ENCODE measurements at regions not wholly inside any gene's neighbourhood (a gene's known extent, or its start where the extent isn't known, plus 50 kb on each side); places are given as distances from the start of the nearest gene placed in this dataset.

DNA sequence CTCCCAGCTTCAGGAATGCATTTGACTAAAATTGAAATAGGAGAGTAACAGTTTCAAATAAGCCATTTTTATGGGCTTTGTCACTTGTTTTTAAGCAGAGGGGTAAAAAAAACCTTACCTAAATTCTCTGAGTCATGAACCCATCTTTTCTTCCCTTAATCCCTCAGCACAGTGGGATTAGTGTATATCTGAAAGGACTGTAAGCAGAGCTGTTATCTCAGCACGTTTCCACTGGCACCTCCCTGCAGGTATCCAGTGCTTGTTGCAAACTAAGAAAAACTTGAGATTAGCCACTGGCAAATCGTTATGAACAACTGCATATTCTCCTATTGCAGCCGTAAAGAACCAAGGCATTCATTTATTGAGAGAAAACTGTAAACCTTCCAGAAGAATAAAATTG, 872.7 kb downstream of the EFNA5 start:
- POLR2A ChIA-PET, result no interaction called here
- Histone ChIP-seq H2AFZ (ENCODE audit: low read depth) (no peak overlapping the region), H3K27ac (ENCODE audit: low read depth in 2 of 2, low read length in 1 of 2) (no peak overlapping the region), H3K79me2 (ENCODE audit: insufficient read depth) (no peaks in the 10 kb centered on the region), H3K4me1 (ENCODE audit: control insufficient read depth in 1 of 2, insufficient read depth in 2 of 2, low read depth in 1 of 2, low read length in 1 of 2) (no peaks in the 10 kb centered on the region), H3K27me3 (ENCODE audit: insufficient read depth) (no peaks in the 10 kb centered on the region), H3K9me3 (no peaks in the 10 kb centered on the region), H3K36me3 (replicated peaks in 1 of 2; ENCODE audit: control insufficient read depth in 1 of 2, insufficient read depth in 2 of 2, low read length in 1 of 2) (no peaks in the 10 kb centered on the region), H3F3A (replicated peaks; ENCODE audit: insufficient read depth) (peaks cover 3% of the 10 kb centered on the region), H3K9me2 (no peaks in the 10 kb centered on the region), H3K4me3 (ENCODE audit: low read depth in 2 of 2, low read length in 1 of 2) (no peak overlapping the region), H3K4me2 (no peak overlapping the region), H3K9ac (no peak overlapping the region), H4K20me1 (ENCODE audit: insufficient read depth) (no peaks in the 10 kb centered on the region)
- 68% methylated on average over 3 of the region's 3 CpGs for WGBS (ENCODE audit: low lambda C conversion rate)
- DNase-seq, result no peak
- CTCF ChIA-PET, result no interaction called here
- TF ChIP-seq SIN3A (IDR thresholded peaks at IDR 0.05; ENCODE audit: borderline replicate concordance, low read depth, low read length), result no peak
- TF ChIP-seq, protein P1, sequence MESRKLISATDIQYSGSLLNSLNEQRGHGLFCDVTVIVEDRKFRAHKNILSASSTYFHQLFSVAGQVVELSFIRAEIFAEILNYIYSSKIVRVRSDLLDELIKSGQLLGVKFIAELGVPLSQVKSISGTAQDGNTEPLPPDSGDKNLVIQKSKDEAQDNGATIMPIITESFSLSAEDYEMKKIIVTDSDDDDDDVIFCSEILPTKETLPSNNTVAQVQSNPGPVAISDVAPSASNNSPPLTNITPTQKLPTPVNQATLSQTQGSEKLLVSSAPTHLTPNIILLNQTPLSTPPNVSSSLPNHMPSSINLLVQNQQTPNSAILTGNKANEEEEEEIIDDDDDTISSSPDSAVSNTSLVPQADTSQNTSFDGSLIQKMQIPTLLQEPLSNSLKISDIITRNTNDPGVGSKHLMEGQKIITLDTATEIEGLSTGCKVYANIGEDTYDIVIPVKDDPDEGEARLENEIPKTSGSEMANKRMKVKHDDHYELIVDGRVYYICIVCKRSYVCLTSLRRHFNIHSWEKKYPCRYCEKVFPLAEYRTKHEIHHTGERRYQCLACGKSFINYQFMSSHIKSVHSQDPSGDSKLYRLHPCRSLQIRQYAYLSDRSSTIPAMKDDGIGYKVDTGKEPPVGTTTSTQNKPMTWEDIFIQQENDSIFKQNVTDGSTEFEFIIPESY (IDR thresholded peaks at IDR 0.05; ENCODE audit: borderline replicate concordance, low read depth), result no peak
- TF ChIP-seq RXRA (IDR thresholded peaks at IDR 0.05; ENCODE audit: borderline replicate concordance, low read depth), result no peak
- TF ChIP-seq, protein P2, sequence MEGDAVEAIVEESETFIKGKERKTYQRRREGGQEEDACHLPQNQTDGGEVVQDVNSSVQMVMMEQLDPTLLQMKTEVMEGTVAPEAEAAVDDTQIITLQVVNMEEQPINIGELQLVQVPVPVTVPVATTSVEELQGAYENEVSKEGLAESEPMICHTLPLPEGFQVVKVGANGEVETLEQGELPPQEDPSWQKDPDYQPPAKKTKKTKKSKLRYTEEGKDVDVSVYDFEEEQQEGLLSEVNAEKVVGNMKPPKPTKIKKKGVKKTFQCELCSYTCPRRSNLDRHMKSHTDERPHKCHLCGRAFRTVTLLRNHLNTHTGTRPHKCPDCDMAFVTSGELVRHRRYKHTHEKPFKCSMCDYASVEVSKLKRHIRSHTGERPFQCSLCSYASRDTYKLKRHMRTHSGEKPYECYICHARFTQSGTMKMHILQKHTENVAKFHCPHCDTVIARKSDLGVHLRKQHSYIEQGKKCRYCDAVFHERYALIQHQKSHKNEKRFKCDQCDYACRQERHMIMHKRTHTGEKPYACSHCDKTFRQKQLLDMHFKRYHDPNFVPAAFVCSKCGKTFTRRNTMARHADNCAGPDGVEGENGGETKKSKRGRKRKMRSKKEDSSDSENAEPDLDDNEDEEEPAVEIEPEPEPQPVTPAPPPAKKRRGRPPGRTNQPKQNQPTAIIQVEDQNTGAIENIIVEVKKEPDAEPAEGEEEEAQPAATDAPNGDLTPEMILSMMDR (IDR thresholded peaks at IDR 0.05), result no peak
- no peak for TF ChIP-seq RFX5 (IDR thresholded peaks at IDR 0.05; ENCODE audit: low read length)
- TF ChIP-seq, protein P3, sequence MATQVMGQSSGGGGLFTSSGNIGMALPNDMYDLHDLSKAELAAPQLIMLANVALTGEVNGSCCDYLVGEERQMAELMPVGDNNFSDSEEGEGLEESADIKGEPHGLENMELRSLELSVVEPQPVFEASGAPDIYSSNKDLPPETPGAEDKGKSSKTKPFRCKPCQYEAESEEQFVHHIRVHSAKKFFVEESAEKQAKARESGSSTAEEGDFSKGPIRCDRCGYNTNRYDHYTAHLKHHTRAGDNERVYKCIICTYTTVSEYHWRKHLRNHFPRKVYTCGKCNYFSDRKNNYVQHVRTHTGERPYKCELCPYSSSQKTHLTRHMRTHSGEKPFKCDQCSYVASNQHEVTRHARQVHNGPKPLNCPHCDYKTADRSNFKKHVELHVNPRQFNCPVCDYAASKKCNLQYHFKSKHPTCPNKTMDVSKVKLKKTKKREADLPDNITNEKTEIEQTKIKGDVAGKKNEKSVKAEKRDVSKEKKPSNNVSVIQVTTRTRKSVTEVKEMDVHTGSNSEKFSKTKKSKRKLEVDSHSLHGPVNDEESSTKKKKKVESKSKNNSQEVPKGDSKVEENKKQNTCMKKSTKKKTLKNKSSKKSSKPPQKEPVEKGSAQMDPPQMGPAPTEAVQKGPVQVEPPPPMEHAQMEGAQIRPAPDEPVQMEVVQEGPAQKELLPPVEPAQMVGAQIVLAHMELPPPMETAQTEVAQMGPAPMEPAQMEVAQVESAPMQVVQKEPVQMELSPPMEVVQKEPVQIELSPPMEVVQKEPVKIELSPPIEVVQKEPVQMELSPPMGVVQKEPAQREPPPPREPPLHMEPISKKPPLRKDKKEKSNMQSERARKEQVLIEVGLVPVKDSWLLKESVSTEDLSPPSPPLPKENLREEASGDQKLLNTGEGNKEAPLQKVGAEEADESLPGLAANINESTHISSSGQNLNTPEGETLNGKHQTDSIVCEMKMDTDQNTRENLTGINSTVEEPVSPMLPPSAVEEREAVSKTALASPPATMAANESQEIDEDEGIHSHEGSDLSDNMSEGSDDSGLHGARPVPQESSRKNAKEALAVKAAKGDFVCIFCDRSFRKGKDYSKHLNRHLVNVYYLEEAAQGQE (IDR thresholded peaks at IDR 0.05; ENCODE audit: low read depth, low read length), result no peak
- no peak for TF ChIP-seq ELF1 (IDR thresholded peaks at IDR 0.05)
- no peak for TF ChIP-seq MXI1 (IDR thresholded peaks at IDR 0.05; ENCODE audit: low read depth, low read length)
- TF ChIP-seq RCOR1 (IDR thresholded peaks at IDR 0.05; ENCODE audit: low read length), result no peak
- TF ChIP-seq, protein P4, sequence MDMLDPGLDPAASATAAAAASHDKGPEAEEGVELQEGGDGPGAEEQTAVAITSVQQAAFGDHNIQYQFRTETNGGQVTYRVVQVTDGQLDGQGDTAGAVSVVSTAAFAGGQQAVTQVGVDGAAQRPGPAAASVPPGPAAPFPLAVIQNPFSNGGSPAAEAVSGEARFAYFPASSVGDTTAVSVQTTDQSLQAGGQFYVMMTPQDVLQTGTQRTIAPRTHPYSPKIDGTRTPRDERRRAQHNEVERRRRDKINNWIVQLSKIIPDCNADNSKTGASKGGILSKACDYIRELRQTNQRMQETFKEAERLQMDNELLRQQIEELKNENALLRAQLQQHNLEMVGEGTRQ (IDR thresholded peaks at IDR 0.05; ENCODE audit: borderline replicate concordance, low read depth, low read length), result no peak
- TF ChIP-seq, protein P5, sequence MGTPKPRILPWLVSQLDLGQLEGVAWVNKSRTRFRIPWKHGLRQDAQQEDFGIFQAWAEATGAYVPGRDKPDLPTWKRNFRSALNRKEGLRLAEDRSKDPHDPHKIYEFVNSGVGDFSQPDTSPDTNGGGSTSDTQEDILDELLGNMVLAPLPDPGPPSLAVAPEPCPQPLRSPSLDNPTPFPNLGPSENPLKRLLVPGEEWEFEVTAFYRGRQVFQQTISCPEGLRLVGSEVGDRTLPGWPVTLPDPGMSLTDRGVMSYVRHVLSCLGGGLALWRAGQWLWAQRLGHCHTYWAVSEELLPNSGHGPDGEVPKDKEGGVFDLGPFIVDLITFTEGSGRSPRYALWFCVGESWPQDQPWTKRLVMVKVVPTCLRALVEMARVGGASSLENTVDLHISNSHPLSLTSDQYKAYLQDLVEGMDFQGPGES (IDR thresholded peaks at IDR 0.05; ENCODE audit: low read depth, low read length), result no peak
- no peak for TF ChIP-seq GABPA (IDR thresholded peaks at IDR 0.05; ENCODE audit: low read depth)
- no peak for TF ChIP-seq RAD21 (IDR thresholded peaks at IDR 0.05; ENCODE audit: low read length)
- TF ChIP-seq CHD2 (IDR thresholded peaks at IDR 0.05; ENCODE audit: low read length, partially characterized antibody), result no peak
- TF ChIP-seq EZH2phosphoT487 (IDR thresholded peaks at IDR 0.05; ENCODE audit: borderline replicate concordance, low read depth), result no peak
- TF ChIP-seq JUND (IDR thresholded peaks at IDR 0.05), result no peak
- TF ChIP-seq, protein P6, sequence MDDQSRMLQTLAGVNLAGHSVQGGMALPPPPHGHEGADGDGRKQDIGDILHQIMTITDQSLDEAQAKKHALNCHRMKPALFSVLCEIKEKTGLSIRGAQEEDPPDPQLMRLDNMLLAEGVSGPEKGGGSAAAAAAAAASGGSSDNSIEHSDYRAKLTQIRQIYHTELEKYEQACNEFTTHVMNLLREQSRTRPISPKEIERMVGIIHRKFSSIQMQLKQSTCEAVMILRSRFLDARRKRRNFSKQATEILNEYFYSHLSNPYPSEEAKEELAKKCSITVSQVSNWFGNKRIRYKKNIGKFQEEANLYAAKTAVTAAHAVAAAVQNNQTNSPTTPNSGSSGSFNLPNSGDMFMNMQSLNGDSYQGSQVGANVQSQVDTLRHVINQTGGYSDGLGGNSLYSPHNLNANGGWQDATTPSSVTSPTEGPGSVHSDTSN (IDR thresholded peaks at IDR 0.05), result no peak
- no peak for TF ChIP-seq FOSL2 (IDR thresholded peaks at IDR 0.05; ENCODE audit: borderline replicate concordance, low read depth)
- no peak for TF ChIP-seq YY1 (IDR thresholded peaks at IDR 0.05; ENCODE audit: low read depth)
- TF ChIP-seq TCF12 (IDR thresholded peaks at IDR 0.05), result no peak
